ENCODE measurements at regions not wholly inside any gene's neighbourhood (a gene's known extent, or its start where the extent isn't known, plus 50 kb on each side); places are given as distances from the start of the nearest gene placed in this dataset.

DNA sequence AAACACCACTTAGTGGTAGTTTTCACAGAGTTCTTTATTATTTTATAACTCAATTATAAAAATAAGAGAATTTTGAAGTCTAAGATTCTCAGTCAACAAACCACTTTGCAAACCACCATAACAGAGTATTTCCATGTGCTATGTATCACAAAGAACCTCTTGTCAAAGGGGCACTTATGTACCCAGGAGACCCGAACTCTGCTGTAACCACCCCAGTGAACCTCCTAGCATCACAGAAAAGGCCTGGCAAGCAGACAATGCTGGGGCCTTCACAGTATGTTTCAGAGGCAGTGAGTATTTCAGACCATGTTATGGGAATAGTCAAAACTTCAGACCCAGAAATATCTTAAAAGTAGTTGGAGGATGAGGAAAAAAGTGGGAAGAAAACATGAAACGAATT is 714.1 kb downstream of the EFNB2 start:
- TF ChIP-seq, protein P1, sequence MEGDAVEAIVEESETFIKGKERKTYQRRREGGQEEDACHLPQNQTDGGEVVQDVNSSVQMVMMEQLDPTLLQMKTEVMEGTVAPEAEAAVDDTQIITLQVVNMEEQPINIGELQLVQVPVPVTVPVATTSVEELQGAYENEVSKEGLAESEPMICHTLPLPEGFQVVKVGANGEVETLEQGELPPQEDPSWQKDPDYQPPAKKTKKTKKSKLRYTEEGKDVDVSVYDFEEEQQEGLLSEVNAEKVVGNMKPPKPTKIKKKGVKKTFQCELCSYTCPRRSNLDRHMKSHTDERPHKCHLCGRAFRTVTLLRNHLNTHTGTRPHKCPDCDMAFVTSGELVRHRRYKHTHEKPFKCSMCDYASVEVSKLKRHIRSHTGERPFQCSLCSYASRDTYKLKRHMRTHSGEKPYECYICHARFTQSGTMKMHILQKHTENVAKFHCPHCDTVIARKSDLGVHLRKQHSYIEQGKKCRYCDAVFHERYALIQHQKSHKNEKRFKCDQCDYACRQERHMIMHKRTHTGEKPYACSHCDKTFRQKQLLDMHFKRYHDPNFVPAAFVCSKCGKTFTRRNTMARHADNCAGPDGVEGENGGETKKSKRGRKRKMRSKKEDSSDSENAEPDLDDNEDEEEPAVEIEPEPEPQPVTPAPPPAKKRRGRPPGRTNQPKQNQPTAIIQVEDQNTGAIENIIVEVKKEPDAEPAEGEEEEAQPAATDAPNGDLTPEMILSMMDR (IDR thresholded peaks at IDR 0.05): no peak
- no peak for TF ChIP-seq POLR2A (IDR thresholded peaks at IDR 0.05)

All from right lobe of liver (tissue), 4 donors.